ENCODE measurements at regions not wholly inside any gene's neighbourhood (a gene's known extent, or its start where the extent isn't known, plus 50 kb on each side); places are given as distances from the start of the nearest gene placed in this dataset.

GRCh38 chr7:7048213-7048612 lies 134.1 kb upstream of the C1GALT1 start:
- TF ChIP-seq CTCF (tag by site-specific recombination; IDR thresholded peaks at IDR 0.05): no peak
- no peak for TF ChIP-seq ZBTB49 (tag by site-specific recombination; IDR thresholded peaks at IDR 0.05; ENCODE audit: low read depth)
- no peak for TF ChIP-seq ZSCAN23 (tag by site-specific recombination; IDR thresholded peaks at IDR 0.05)
- TF ChIP-seq ZNF274 (IDR thresholded peaks at IDR 0.05; ENCODE audit: low read length): no peak
- TF ChIP-seq ZNF274 (tag by site-specific recombination; IDR thresholded peaks at IDR 0.05; ENCODE audit: borderline replicate concordance): no peak
- TF ChIP-seq ZNF114 (tag by site-specific recombination; IDR thresholded peaks at IDR 0.05): no peak
- no peak for TF ChIP-seq ZNF138 (tag by site-specific recombination; IDR thresholded peaks at IDR 0.05; ENCODE audit: borderline replicate concordance)
- TF ChIP-seq, protein P1, sequence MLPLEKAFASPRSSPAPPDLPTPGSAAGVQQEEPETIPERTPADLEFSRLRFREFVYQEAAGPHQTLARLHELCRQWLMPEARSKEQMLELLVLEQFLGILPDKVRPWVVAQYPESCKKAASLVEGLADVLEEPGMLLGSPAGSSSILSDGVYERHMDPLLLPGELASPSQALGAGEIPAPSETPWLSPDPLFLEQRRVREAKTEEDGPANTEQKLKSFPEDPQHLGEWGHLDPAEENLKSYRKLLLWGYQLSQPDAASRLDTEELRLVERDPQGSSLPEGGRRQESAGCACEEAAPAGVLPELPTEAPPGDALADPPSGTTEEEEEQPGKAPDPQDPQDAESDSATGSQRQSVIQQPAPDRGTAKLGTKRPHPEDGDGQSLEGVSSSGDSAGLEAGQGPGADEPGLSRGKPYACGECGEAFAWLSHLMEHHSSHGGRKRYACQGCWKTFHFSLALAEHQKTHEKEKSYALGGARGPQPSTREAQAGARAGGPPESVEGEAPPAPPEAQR (tag by site-specific recombination; IDR thresholded peaks at IDR 0.05): no peak
- TF ChIP-seq ZXDB (tag by site-specific recombination; IDR thresholded peaks at IDR 0.05): no peak
- TF ChIP-seq ZBTB10 (tag by site-specific recombination; IDR thresholded peaks at IDR 0.05): no peak
- TF ChIP-seq HOXD13 (CRISPR knock-in tag; IDR thresholded peaks at IDR 0.05; ENCODE audit: borderline replicate concordance): no peak
- no peak for TF ChIP-seq ZBTB44 (tag by site-specific recombination; IDR thresholded peaks at IDR 0.05)
- TF ChIP-seq KLF10 (tag by site-specific recombination; IDR thresholded peaks at IDR 0.05): no peak
